AG10803 (cell line): ENCODE measurements at regions not wholly inside any gene's neighbourhood (a gene's known extent, or its start where the extent isn't known, plus 50 kb on each side); places are given as distances from the start of the nearest gene placed in this dataset.
"Not testable (repeated sequence)": the region's sequence is repeated elsewhere in the genome, so short reads cannot be mapped to it uniquely, and the experiment has no call there.

Experiments used
- DNase-seq: peaks from one replicate; pipeline ENCODE4 v3.0.0; 2010; ENCODE audit warnings: low read depth
- H3K4me3 ChIP-seq: 2 replicates; pipeline ENCODE4 v1.5.1; 2011; ENCODE audit warnings: mild to moderate bottlenecking, low read length, control low read depth
- TF ChIP-seq, protein P1 (sequence below): conservative IDR thresholded peaks from 2 replicates; pipeline ENCODE4 v1.5.1; 2011; ENCODE audit warnings: mild to moderate bottlenecking, low read length, control low read depth, inconsistent platforms

- no peak overlapping the region for H3K4me3 ChIP-seq
- DNase-seq = no peak
Observed at GRCh38 chr3:36643192-36643591, 121.2 kb downstream of the DCLK3 start.

DNA sequence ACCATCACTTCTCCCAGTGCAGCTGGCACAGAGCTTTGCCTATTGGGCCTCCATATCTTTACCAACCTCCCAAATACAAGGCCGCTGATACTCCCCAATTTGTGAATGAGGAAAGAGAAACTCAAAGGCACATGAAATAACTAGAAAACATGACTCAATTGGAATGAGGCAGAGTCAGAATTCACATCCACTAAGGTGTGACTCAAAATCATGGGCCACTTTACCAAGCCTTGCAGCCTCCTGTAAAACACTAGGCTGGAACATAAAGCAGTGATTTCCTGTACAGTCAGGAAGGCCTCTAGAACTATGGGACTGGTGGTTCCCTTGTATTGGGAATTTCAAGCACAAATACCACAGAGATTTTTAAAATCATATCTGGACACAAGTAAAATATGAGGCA lies 128.6 kb downstream of the DCLK3 start:
- H3K4me3 ChIP-seq = no peak overlapping the region
- DNase-seq = peak; percentile 15
- TF ChIP-seq, protein P1, sequence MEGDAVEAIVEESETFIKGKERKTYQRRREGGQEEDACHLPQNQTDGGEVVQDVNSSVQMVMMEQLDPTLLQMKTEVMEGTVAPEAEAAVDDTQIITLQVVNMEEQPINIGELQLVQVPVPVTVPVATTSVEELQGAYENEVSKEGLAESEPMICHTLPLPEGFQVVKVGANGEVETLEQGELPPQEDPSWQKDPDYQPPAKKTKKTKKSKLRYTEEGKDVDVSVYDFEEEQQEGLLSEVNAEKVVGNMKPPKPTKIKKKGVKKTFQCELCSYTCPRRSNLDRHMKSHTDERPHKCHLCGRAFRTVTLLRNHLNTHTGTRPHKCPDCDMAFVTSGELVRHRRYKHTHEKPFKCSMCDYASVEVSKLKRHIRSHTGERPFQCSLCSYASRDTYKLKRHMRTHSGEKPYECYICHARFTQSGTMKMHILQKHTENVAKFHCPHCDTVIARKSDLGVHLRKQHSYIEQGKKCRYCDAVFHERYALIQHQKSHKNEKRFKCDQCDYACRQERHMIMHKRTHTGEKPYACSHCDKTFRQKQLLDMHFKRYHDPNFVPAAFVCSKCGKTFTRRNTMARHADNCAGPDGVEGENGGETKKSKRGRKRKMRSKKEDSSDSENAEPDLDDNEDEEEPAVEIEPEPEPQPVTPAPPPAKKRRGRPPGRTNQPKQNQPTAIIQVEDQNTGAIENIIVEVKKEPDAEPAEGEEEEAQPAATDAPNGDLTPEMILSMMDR = no peak

More at GRCh38 chr3:36643192-36643591, 121.2 kb downstream of the DCLK3 start:
- TF ChIP-seq, protein P1 = no peak

GRCh38 chr3:36633897-36634296 lies 130.5 kb downstream of the DCLK3 start:
- not testable (repeated sequence) for H3K4me3 ChIP-seq, DNase-seq

GRCh38 chr3:36633060-36633459 lies 131.3 kb downstream of the DCLK3 start:
- no peak overlapping the region for H3K4me3 ChIP-seq
- DNase-seq = no peak
- TF ChIP-seq, protein P1 = no peak

DNA sequence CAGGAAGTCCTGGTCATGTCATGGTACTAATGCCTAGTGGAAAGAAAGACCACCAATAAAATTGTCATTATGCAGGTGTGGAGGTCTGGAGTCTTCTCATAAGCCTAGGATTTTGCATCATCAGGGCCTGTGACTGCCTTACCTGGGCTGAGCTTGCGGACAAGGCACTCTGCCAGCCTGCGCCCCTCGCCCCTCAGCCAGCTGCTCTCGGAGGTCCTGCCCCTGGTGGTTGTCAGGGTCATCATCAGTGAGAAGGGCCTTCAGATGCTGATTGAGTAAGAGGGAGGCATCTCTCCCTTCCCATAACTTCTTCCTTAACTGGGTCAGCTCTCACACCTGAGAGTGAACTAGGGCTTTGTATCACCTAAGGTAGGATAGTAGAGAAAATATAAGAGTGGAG lies 132.8 kb downstream of the DCLK3 start:
- TF ChIP-seq, protein P1 = no peak
- H3K4me3 ChIP-seq = no peak overlapping the region
- DNase-seq = no peak

DNA sequence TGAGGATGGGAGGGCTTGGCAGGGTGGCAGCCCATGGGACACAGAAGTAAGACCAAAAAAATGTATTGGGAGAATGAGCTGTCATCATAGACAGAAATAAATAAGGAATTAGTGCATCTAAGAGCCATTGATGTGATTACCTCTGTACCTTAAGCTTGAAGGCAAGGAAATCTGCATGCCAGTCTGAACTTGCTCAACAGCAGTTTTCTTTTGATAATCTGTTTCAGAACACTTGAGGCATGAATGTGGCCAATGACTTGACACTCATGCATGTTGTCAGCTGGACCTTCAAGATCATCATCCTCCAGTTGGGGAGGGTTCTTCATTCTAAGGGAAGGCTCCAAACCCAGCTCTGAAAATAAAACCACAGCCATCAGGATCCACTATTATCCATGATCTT lies 148.5 kb downstream of the DCLK3 start:
- no peak for DNase-seq
- TF ChIP-seq, protein P1 = no peak
- no peak overlapping the region for H3K4me3 ChIP-seq

- H3K4me3 ChIP-seq = no peak overlapping the region
- TF ChIP-seq, protein P1 = no peak
- DNase-seq = no peak
Observed at GRCh38 chr3:36606871-36607765, 157.2 kb downstream of the DCLK3 start.
